ENCODE measurements at regions not wholly inside any gene's neighbourhood (a gene's known extent, or its start where the extent isn't known, plus 50 kb on each side); places are given as distances from the start of the nearest gene placed in this dataset.
"Not testable (repeated sequence)": the region's sequence is repeated elsewhere in the genome, so short reads cannot be mapped to it uniquely, and the experiment has no call there.

DNA sequence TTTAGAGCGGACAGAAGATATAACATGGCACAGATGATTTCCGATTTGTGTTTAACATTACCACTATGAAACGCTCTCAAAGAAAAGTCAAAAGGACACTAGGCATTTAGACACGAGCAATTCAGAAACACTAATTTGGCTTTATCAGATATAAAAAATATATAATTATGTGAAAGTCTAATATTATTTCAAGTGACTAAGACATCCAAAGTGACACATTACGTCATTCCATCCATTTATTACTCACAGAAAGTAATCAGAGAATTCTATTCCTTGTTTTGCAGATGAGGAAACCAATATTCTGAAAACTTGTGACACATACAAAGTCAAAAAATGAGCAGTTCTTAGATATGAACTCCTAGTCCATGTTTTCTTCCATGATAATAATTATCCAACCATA is 250.8 kb upstream of the USP15 start:
- no peak for DNase-seq (ENCODE audit: low read depth)

DNA sequence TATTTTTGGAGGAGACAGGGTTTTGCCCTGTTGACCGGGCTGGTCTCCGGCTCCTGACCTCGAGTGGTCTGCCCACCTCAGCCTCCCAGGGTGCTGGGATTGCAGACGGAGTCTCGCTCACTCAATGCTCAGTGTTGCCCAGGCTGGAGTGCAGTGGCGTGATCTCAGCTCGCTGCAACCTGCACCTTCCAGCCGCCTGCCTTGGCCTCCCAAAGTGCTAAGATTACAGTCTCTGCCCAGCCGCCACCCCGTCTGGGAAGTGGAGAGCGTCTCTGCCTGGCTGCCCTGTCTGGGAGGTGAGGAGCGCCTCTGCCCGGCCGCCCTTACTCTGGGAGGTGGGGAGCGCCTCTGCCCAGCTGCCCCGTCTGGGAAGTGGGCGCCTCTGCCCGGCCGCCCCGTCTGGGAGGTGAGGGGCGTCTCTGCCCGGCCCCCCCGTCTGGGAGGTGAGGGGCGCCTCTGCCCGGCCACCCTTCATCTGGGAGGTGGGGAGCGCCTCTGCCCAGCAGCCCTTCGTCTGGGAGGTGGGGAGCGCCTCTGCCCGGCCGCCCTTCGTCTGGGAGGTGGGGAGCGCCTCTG is 249.8 kb upstream of the USP15 start:
- not testable (repeated sequence) for DNase-seq (ENCODE audit: low read depth)

DNA sequence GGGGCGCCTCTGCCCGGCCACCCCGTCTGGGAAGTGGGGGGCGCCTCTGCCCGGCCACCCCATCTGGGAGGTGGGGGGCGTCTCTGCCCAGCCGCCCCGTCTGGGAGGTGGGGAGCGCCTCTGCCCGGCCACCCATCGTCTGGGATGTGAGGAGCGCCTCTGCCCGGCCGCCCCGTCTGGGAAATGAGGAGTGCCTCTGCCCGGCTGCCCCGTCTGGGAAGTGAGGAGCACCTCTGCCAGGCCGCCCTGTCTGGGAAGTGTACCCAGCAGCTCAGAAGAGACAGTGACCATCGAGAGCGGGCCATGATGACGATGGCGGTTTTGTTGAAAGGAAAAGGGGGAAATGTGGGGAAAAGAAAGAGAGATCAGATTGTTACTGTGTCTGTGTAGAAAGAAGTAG is 249.2 kb upstream of the USP15 start:
- DNase-seq (ENCODE audit: low read depth): not testable (repeated sequence)

DNA sequence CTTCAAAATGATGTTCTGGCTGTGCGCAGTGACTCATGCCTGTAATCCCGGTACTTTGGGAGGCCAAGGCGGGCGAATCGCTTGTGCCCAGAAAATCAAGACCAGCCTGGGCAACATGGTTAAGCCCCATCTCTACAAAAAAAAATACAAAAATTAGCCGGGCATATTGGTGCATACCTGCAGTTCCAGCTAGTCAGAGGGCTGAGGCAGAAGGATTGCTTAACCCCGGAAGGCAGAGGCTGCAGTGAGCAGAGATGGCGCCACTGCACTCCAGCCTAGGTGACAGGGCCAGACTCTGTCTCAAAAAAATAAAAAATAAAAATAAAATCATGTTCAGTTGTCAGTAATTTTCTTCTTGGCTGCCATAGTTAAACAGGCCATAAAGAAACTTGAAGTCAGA is 245.9 kb upstream of the USP15 start:
- DNase-seq (ENCODE audit: low read depth): no peak

DNA sequence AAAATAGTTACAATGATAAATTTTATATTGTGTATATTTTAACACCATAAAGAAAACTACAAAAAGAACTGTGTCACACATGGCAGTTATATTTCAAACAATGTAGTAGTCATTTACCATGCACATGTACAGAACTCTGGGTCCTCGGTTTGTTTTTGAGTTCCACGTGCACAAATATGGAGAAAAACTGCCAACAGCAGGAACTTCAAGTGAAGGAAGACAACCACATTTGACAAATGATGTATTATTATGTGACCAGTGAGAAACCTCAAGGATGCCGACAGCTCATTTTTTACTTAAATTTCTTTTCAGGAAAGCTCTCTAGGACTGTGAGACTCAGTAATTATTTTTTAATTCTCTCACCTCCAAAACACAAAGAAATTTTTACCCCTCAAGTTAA is 244.2 kb upstream of the USP15 start:
- no peak for DNase-seq (ENCODE audit: low read depth)

DNA sequence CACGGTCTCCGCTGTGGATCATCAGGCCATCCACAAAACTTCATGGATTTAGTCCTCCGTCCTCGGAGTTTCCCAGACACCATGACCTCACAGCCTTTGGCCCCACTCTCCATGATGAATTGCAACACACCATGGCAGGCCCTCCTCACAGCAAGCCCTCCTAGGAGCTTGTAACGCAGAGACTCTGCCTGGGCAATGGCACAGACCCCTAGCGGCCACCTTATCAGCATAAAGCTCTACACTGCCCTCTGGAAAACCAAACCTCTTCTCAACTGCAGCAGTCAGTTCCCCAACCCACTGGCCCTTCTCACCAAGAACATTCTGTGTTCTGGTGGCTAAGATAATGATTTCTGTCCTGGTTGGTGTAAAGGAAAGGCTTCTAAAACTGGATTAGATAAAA is 238.4 kb upstream of the USP15 start:
- no peak for DNase-seq (ENCODE audit: low read depth)

DNA sequence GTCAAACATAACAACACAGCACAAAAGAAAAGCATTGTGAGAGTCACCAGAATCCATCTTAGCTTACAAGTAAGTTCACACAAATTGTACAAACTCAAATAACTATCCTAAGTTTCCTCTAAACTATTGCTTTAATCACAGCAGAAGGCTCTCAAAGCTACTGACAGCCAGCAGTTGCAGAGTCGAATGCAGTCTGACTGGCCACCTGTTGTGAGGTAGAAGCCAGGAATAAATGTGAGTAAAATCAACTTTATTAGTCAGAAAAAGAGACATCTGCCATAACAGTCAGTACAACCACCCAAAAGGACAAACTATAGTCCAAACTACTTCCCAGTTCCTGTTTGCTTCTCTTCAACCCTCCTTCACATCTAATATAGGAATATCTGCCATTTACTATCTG is 231.7 kb upstream of the USP15 start:
- DNase-seq (ENCODE audit: low read depth): no peak

DNA sequence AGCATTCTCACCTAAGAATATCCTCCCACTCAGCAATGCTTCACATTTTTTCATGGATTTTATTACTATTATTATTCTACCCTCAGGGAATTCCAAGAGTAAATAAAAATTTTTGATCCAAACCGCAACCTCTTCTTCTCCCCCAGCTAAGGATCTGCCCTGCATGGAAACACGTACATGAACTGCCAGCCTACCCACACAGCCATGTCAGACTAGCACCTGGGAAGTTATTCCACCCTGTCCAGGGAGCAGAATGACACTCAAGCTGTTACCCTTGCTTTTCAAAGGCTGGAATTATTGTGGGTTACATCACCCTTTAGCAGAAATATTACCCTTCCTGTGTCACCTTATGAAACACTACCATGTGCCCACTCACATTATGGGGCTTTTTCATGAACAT is 227.3 kb upstream of the USP15 start:
- DNase-seq (ENCODE audit: low read depth): no peak

DNA sequence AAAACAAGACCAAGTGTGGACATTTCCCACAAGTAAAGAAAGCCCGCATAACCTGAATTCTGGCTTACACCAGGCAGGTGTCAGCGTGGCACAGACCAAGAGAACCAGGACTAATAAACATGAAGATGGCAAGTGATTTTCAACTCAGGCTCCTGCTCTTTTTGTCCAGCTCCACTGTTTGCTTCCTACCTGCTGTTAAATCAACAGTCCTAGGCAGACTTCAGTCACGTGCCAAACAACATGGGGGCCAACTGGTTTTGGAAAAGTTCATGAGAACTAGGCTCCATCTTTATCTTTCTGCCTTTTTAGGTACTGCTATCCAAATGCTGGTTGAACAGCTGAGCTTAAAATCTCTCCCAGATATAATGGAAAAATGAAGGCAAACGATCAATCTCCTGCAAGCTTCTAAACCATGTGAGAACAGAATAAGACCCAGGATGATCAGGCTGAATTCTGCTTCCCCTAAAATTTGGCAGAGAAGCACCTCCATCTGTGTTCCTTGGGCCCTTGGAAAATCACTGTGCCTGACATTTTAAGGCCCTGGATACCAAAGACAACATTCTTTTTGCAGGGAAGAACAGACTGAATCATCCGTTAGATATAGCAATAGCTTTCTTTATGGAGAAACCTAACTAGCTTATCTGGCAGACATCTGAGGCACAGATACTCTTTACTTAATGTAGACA is 215.6 kb upstream of the USP15 start:
- DNase-seq (ENCODE audit: low read depth): no peak

DNA sequence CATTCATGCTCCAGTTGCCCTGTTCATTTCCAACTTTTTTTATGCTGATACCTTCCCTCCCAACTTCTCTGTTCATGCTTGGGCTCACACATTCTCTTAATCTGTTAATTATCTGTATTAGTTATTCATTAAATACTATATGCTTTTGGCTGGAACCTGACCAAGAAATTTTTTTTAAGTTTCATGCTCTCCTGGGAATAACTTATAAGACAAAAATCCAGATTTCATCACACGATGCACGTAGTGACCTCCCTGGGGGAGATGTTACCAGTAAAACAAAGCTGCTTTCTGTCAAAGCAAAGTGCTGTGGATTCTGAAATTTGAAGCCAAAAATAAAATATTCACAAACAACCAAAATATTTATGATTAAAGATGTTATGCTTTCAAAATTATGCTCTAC is 215.0 kb upstream of the USP15 start:
- DNase-seq (ENCODE audit: low read depth): no peak

DNA sequence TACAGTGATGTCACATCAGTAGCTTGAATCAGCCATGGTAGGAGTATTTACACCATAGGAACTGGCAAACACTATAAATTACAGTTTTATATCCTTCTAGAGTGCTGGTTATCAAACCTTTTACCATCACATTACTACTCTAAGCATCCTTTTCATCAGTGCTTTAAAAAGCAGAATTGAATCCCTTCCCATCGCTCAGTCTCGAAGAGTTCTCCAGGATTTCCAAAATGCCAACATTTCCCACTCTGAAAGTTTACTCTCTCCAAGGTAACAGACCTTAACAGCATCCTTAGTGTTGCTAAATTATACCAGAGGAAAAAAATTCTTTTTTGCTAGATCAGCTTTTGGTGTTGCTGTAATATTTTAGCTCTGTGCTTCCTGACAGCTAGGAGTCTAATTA is 209.4 kb upstream of the USP15 start:
- no peak for DNase-seq (ENCODE audit: low read depth)

DNA sequence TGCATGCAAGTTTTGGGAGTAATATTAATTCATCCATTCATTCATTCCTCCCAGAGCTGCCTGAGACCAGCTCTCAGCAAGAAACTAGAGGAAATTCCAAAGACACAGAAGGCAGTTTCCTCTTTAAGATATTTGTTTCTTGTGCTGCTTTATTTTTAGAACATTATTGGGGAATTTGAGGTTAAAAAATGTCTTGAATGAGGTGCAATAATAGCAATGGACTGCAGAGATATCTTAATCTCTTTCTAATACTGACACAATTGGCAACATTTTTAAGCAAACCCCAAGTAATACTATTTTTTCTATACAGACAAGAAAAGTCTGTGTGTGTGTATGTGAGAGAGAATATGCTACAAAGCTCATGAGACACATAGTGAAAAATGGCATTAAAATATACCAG is 190.2 kb upstream of the USP15 start:
- no peak for DNase-seq (ENCODE audit: low read depth)

DNA sequence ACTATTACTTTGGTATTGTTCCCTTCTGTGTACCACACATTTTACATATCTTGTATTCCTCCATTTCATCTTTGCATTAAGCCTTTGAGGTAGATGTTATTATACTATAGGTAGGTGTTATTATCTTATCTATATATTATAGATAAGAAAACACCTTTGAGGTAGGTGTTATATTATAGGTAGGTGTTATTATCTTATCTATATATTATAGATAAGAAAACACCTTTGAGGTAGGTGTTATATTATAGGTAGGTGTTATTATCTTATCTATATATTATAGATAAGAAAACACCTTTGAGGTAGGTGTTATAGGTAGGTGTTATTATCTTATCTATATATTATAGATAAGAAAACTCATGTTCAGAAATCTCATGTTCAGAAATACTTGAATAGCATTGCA is 187.0 kb upstream of the USP15 start:
- DNase-seq (ENCODE audit: low read depth): not testable (repeated sequence)

DNA sequence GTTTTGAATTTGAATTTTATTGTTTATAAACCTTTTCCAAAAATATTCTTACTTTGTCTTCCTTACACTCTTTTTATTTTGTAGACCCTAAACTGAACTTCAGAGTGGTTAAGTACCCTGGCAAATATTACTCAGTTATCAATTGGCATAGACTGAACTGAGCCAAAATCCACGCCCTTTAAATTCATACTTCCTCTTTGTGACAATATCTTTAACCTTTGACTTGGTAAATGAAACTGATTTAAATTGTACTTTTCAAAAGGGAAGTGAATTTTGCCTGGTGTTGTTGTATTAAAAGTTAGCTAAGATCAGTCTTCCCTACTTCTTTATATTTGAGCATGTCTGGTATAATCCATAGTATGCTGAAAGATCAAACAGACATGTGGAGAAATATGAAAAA is 184.3 kb upstream of the USP15 start:
- no peak for DNase-seq (ENCODE audit: low read depth)

DNA sequence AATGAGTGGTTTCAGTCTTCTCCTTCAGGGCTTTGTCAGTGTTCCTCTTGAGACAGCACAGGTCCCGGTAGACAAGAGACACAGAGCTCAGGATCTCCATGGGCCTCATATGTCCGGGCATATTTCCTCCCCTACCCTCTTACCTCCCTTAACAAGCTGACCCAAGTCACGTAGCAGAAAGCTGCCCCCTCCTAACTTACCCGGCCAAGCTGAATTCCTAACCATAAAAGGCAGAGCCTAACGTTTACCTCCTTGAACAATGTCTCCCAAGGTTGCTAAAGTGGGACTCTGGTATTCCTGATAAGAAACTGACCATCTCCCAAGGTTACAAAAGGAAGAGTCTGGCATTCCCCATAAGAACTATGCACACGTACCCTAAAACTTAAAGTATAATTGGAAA is 182.2 kb upstream of the USP15 start:
- DNase-seq (ENCODE audit: low read depth): no peak

DNA sequence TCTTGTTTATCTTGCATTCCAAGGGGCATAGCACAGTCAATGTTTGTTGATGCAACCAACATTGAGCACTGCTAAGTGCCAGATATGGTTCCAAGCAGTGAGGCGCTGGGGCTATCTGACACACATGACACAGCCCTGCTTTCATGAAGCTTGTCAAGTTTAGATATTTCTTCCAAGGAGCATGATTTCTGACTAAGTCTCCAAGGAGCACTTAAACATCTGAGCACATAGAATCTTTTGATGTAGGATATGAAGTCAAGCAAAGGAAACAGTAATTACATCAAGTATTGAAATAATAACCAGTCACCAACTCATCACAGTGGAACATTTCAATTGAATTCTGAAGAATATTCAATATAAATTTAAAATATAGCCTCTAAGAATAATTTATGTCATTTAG is 177.8 kb upstream of the USP15 start:
- DNase-seq (ENCODE audit: low read depth): no peak

DNA sequence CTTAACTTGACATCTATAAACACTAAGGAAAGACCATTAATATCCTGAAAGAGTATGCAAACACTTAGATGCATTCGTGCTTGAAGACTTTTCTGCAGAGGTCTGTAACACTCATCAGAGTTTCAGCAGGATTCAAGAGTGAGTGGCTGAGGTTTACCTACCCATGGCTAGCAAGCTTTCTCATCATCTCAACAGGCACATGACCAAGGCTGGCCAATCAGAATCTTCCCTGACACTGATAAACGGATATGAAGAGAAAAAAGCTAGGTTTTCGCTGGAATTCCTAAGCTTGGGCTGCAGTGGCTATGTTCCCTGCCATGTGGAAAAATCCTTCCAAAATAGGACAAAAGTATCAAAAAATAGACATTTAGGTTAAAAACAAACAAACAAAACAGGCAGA is 162.1 kb upstream of the USP15 start:
- DNase-seq (ENCODE audit: low read depth): no peak

DNA sequence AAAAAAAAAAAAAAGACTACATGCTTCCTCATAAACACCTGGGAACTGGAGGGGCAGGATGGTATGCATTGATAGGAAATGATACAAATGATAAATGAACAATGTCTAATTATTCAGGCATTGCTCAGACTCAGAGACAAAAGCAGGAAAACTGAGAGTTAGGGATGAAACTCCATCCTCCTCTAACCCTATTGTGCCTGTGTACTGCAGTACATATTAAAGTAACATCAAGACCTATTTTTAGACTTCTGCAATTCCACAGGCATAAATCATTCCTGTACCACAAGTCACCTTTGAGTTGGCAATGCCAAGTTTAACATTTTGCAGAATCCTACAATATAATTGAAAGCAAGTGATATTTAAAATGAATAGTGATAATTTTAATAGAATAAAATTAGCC is 156.5 kb upstream of the USP15 start:
- no peak for DNase-seq (ENCODE audit: low read depth)

DNA sequence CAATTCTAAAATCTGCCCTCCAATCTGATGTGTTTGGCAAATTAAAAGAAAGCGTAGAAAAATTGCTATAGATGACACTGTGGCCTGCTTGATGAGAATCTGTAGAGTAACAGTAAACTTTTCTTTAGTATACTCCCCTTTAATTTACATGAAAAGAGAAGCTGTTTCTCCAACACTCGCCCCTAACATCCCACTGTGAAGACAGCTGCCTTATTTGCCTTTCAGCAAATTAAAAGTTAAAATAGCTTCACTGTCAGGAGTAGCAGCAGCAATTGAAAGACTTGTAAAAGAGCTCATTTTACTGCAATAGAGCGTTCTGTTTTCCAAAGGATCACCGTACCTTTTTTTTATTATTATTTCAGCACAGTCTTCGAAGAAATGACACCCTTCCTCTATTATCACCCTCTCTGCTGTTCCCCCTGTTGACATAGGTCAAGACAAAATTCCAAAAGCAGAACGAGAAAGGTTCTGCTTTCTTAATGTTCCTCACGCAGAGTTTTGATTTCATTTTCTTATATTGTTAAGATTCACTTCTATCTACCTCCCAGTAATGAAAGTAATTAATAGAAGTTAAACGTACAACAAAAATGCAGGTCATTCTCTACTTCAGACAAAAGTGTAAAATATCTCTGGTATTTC is 153.5 kb upstream of the USP15 start:
- DNase-seq (ENCODE audit: low read depth): no peak

DNA sequence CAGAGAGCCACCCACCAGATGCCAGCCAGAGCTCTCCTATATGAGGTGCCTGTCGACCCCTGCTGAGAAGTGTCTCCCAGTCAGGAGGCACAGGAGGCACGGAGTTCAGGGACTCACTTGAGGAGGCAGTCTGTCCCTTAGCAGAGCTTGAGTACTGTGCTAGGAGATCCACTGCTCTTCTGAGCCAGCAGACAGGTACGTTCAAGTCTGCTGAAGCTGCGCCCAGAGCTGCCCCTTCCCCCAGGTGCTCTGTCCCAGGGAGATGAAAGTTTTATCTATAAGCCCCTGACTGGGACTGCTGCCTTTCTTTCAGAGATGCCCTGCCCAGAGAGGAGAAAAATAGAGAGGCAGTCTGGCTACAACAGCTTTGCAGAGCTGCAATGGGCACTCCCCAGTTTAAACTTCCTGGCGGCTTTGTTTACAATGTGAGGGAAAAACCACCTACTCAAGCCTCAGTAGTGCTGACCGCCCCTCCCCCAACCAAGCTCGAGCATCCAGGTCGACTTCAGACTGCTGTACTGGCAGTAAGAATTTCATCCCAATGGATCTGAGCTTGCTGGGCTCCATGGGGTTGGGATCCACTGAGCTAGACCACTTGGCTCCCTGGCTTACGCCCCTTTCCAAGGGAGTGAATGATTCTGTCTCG is 146.7 kb upstream of the USP15 start:
- DNase-seq (ENCODE audit: low read depth): no peak

DNA sequence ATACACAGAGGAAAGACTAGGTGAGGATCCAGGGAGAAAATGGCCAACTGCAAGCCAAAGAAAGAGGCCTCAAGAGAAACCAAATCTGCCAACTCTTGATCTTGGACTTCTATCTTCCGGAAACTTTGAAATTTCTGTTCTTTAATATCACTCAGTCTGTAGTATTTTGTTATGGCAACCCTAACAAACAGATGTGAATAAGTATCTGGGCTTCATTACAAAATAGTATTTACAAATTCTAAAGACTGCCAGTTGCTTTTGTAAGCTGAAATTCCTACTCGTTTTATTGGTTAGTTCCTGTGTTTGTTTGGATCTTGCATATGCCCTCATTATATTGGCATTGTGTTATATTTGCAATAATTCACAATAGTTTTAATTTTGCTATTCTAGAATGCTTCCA is 143.2 kb upstream of the USP15 start:
- DNase-seq (ENCODE audit: low read depth): no peak

DNA sequence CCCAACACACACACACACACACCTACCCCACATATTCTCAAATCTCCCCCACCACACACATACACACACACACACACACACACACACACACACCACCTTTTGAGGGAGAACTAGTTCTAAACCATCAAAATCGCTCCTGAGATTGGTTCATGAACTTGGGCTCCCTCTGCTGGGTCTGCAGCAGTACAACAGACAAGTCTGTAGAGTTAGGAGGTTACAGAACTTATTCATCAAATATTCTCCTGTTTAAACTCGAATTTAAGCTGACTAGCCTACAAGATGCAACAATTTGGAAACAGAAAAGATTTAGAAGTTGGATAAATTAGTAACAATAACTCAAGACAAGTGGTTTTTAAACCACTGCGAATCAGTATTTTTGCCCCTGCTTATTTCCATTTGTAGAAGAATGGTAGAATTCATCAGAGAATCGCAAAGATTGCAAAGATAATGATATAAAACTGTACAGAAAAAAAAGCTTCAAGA is 136.4 kb upstream of the USP15 start:
- peak; percentile 38 for DNase-seq (ENCODE audit: low read depth)

DNA sequence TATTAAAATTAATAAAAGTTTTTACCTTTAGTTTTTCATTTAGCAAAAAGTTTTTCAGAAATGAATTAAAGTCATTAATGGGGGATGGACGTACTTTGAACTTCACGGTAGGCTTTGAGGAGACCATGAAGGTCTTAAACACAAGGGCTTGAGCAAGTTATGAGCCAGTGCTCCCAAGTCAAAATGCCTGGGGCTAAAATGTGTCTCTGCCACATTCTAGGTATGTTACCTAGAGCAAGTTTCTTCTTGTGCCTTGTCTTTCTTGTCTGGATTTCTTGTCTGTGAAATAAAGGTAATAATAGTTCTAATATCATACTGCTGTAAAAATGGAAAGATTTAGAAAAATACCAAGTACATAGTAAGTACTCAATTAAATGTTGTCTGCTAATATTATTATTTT is 132.7 kb upstream of the USP15 start:
- no peak for DNase-seq (ENCODE audit: low read depth)
